CD4-positive, alpha-beta T cell treated with Interferon gamma for 1 hour (primary cell): ENCODE measurements at regions not wholly inside any gene's neighbourhood (a gene's known extent, or its start where the extent isn't known, plus 50 kb on each side); places are given as distances from the start of the nearest gene placed in this dataset.

Source experiments
- DNase-seq: peaks from one replicate; pipeline ENCODE4 v3.0.0-alpha.2; 2020

- no peak for DNase-seq
Measured at GRCh38 chr4:18403327-18403726, 381.8 kb upstream of the LCORL start.

GRCh38 chr4:18401868-18402267, 380.3 kb upstream of the LCORL start:
- DNase-seq = no peak

GRCh38 chr4:18401425-18401824, 379.9 kb upstream of the LCORL start:
- DNase-seq = no peak

GRCh38 chr4:18398661-18399060, 377.1 kb upstream of the LCORL start:
- DNase-seq = no peak

- no peak for DNase-seq
Measured at GRCh38 chr4:18397681-18398390, 376.3 kb upstream of the LCORL start.

GRCh38 chr4:18394656-18395055, 373.1 kb upstream of the LCORL start:
- DNase-seq = no peak

GRCh38 chr4:18391354-18391728, 369.8 kb upstream of the LCORL start:
- DNase-seq = no peak

- DNase-seq = no peak
Measured at GRCh38 chr4:18390655-18391353, 369.2 kb upstream of the LCORL start.

- no peak for DNase-seq
Measured at GRCh38 chr4:18389115-18389514, 367.6 kb upstream of the LCORL start.

GRCh38 chr4:18388039-18388438, 366.5 kb upstream of the LCORL start:
- DNase-seq = no peak

GRCh38 chr4:18381186-18381585, 359.6 kb upstream of the LCORL start:
- DNase-seq = no peak

GRCh38 chr4:18369561-18369960, 348.0 kb upstream of the LCORL start:
- DNase-seq = no peak

- no peak for DNase-seq
Measured at GRCh38 chr4:18366892-18367291, 345.3 kb upstream of the LCORL start.

GRCh38 chr4:18366136-18366535, 344.6 kb upstream of the LCORL start:
- no peak for DNase-seq

GRCh38 chr4:18343581-18343980, 322.0 kb upstream of the LCORL start:
- DNase-seq = no peak

- no peak for DNase-seq
Measured at GRCh38 chr4:18342847-18343246, 321.3 kb upstream of the LCORL start.

- no peak for DNase-seq
Measured at GRCh38 chr4:18321956-18322530, 300.5 kb upstream of the LCORL start.

- DNase-seq = no peak
Measured at GRCh38 chr4:18319431-18319830, 297.9 kb upstream of the LCORL start.

- no peak for DNase-seq
Measured at GRCh38 chr4:18318682-18319388, 297.3 kb upstream of the LCORL start.

GRCh38 chr4:18314731-18315130, 293.2 kb upstream of the LCORL start:
- DNase-seq = no peak

GRCh38 chr4:18297684-18298083, 276.1 kb upstream of the LCORL start:
- no peak for DNase-seq

GRCh38 chr4:18296411-18296810, 274.9 kb upstream of the LCORL start:
- no peak for DNase-seq

- no peak for DNase-seq
Measured at GRCh38 chr4:18294846-18295245, 273.3 kb upstream of the LCORL start.

- no peak for DNase-seq
Measured at GRCh38 chr4:18294021-18294420, 272.5 kb upstream of the LCORL start.
